ENCODE measurements at regions not wholly inside any gene's neighbourhood (a gene's known extent, or its start where the extent isn't known, plus 50 kb on each side); places are given as distances from the start of the nearest gene placed in this dataset.

DNA sequence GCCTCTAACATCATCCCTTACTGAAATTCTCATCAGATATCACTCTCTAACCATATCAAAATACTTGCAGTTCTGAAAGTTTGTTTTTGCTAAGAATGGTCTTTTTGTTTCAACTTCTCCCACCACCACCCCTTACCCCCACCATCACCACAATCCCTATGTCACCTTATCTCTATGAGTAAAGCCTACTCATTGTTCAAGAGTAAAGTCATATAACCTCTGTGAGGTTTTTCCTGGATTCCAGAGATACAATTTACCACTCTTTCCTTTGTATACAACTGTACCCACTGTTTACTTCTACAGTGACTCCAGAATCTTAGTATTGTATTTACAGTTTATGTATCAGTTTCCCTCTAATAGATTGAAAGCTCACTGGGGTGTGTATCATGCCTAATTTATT lies 158.0 kb upstream of the PCDH10 start:
- no peak for TF ChIP-seq SRF (IDR thresholded peaks at IDR 0.05; ENCODE audit: low read depth)
- no peak for TF ChIP-seq CTCF (IDR thresholded peaks at IDR 0.05 in 2 of 3, conservative IDR thresholded peaks at IDR 0.05 in 1 of 3; ENCODE audit: borderline replicate concordance in 1 of 3, insufficient read depth in 1 of 3, low read depth in 2 of 3, low read length in 2 of 3)
- no peak for TF ChIP-seq ZFX (IDR thresholded peaks at IDR 0.05)
- no peak for TF ChIP-seq POLR2A (IDR thresholded peaks at IDR 0.05; ENCODE audit: borderline replicate concordance, extremely low read depth, insufficient read depth, insufficient read length)
- no peak for TF ChIP-seq YY1 (IDR thresholded peaks at IDR 0.05; ENCODE audit: extremely low read depth, insufficient replicate concordance, low read depth, low read length)
- no peak for TF ChIP-seq EZH2phosphoT487 (IDR thresholded peaks at IDR 0.05; ENCODE audit: borderline replicate concordance)
